ENCODE measurements at regions not wholly inside any gene's neighbourhood (a gene's known extent, or its start where the extent isn't known, plus 50 kb on each side); places are given as distances from the start of the nearest gene placed in this dataset.

GRCh38 chr3:144390786-144391185 lies 419.2 kb downstream of the DIPK2A start:
- DNase-seq = no peak

GRCh38 chr3:144391236-144391635 lies 419.6 kb downstream of the DIPK2A start:
- no peak for DNase-seq

- DNase-seq = no peak
These were observed 422.4 kb downstream of the DIPK2A start for GRCh38 chr3:144394032-144394431.

DNA sequence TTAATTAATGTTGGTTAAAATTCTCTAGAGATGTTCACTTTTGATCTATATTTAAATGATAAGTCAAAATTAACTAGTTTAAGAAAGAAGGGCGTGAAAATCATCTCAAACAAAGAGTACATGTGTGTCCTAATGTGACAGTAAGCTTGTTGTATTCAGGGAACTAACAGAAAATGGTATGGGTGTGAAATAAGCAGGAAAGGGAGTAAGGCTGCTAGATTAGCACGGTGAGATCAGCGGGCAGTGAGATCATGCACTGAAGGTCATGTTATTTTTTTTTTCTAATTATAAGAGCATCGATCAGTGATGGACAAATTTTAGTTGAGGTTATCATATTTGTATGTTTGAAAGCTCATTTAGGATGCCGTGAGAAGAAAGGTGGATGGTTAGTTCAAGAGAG lies 430.8 kb downstream of the DIPK2A start:
- no peak for DNase-seq

- no peak for DNase-seq
These were observed 431.4 kb downstream of the DIPK2A start for GRCh38 chr3:144403040-144403457.

DNA sequence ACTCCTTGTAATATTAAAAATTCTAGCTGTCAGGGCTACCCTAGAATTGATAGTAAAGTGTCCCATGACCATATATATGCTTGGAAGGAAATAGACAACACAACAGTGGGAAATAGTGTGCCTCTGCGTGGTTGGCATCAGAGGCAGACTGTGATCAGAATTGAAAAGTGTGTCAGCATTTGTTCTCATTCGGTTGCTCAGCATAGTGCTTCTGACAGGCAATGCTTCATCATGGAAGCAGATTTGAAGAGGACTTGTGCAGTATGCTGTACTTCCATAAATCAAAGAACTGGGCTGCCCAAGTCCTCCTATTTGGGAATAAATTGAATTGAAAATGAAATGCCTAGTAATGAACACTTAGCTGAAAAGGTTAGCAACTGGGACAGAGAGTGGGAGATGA lies 435.7 kb downstream of the DIPK2A start:
- no peak for DNase-seq

DNA sequence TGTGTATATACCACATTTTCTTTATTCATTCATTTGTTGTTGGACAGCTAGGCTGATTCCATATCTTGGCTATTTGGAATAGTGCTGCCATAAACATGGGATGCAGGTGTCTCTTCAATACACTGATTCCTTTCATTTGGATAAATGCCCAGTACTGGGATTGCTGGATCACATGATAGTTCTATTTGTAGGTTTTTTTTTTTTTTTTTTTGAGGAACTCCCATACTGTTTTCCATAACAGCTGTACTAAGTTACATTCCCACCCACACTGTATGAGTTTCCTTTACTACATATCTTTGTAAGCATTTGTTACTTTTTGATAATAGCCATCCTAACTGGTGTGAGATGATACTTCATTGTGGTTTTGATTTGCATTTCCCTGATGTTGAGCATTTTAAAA lies 437.7 kb downstream of the DIPK2A start:
- no peak for DNase-seq

- no peak for DNase-seq
These were observed 441.4 kb downstream of the DIPK2A start for GRCh38 chr3:144413068-144413467.

DNA sequence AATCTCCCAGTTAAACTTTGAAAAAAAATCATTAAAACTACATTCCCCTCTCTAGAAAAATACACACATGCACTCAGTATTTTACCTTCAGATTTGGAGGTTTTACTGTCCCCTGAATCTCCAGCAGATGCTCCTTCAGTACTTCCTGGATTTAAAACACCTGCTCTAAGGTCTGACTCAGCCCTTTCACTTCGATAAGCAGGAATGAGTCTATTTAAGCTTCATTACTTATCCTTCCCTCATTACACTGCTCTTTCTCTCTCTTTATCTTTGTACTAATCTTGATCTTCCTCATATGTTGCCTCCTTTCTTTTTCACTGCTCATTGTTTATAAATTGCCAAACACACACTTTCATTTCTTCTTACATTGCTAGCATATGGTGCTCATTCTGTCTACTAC lies 443.9 kb downstream of the DIPK2A start:
- DNase-seq = no peak

DNA sequence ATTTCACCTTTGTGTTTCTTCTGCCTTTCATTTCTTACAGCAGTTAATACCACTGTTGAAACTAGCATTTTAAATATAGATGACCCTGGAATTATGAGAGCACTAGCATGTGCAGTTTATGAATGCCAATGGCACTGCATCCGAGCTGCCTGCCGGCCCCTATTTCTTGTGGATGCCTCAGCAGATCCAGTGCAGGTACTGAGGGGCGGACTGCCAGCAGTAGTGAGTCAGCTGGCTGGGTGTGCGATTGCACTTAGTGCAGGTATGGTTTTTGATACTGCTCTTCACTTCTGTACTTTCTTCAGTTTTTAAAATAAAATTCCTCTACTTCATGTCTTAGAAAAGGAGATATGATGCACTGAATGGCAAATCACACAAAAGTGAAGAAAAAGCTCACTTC lies 453.0 kb downstream of the DIPK2A start:
- no peak for DNase-seq

DNA sequence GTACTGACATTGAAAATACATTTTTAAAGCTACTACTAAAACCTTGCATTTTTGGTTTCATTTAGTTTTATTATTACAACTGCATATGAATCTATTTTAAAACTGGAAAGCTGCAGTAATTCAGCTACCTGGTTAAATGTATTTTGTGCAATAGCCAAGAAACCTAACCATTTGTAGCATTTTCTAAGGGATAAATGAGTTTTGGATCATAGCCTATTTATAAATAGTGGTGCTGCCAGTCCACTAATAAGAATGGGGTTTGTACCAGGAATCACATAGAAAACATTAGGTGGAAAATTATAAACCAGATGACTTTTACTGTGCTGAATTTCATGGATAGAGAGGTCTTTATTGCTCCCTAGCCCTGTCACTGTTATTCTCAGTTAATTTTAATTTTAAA lies 454.7 kb downstream of the DIPK2A start:
- no peak for DNase-seq

- DNase-seq = no peak
These were observed 455.3 kb downstream of the DIPK2A start for GRCh38 chr3:144426967-144427366.

- no peak for DNase-seq
These were observed 458.1 kb downstream of the DIPK2A start for GRCh38 chr3:144429719-144430121.

DNA sequence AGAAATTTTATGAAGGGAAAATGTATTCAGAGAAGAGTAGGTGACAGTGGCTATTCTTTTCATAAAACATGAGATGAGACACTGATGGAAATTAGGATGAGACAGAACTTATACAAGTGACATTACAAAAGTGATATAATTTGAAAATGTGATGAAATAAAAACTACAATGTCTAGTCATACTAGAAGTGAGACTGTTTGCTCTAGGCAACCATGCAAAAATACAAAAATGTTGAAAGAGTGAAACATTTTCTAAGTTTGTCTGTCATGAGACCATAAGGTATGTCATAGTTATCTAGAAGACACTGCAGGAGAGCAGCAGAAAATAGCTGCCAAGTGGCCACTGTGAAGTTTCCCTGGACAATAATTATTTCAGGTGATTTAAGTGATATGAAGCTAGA lies 459.5 kb downstream of the DIPK2A start:
- no peak for DNase-seq

- no peak for DNase-seq
These were observed 461.4 kb downstream of the DIPK2A start for GRCh38 chr3:144433006-144433405.

DNA sequence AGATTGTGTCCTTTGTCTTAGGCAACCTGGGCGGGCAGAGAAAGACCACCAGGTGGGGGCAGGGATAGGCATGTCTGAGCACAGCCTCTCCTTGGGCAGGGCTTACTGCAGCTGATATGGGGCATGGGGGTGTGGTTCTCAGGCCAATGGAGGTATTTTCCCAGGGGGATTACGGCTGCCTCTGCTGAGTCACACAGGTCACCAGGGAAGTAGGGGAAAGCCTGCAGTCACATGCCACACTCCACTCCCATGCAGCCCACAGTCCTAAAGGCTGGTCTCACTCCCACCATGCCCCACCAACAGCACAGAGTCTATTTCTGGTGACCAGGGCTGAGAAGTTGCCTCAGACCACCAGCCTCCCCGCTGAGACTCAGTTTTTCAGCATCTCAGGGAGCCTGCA lies 466.4 kb downstream of the DIPK2A start:
- DNase-seq = no peak

DNA sequence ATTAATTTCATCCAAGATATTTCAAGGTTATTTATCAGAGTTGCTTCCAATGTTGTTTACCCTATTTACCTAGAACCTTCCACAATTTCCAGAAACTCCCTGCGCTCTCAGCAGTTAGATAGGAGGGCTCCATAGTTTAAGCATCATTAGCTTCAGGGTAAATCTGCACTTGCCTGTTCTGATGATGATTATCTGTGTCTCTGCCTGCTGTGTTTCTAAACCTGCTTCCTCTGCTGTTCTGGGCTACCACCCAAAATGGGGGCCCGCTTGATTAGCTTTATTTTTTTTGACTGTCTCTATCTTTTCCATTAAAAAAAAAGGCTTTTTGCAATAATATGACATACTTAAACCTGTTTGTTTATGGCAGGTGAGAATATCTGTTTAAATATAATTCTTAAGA lies 472.4 kb downstream of the DIPK2A start:
- DNase-seq = no peak

GRCh38 chr3:144444546-144444945 lies 472.9 kb downstream of the DIPK2A start:
- no peak for DNase-seq

- DNase-seq = no peak
These were observed 484.3 kb downstream of the DIPK2A start for GRCh38 chr3:144455841-144456440.

GRCh38 chr3:144457758-144458157 lies 486.1 kb downstream of the DIPK2A start:
- no peak for DNase-seq

DNA sequence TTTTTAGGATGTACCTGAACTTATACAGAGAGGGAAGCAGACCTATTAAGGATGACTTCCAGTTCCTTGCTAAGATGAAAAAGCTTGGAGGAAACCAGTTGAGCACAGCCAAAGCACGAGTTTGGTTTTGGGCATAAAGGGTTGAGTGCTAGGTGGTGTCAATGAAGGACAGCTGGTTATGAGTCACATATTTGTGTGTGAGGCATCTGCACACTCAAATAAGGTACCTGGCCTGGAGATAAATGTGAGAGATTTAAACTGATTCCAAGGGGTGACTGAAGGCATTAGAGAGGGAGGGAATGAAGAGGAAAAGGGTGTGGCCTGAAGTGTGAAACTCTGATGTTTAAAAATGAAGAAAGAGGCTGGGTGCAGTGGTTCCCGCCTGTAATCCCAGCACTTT lies 486.7 kb downstream of the DIPK2A start:
- no peak for DNase-seq

DNA sequence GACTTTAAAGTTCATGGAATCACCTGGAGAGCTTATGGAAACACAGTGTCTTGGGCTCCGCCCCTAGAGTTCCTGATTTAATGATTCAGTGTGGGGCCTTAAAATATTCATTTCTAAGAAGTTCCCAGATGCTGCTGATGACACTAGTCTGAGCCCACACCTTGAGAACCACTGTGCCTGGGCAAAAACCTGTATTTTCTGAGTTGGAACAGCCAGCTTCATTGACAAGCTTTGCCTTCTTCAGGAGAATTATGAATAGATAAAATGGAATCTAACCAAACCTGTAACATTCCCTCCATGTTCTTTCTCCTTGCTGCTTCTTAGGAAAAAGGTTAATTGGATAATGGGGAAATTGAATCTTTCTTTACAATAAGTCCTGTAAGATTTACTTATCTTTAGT lies 490.7 kb downstream of the DIPK2A start:
- no peak for DNase-seq

GRCh38 chr3:144463911-144464310 lies 492.3 kb downstream of the DIPK2A start:
- DNase-seq = no peak

GRCh38 chr3:144466114-144466513 lies 494.5 kb downstream of the DIPK2A start:
- DNase-seq = no peak

- no peak for DNase-seq
These were observed 494.9 kb downstream of the DIPK2A start for GRCh38 chr3:144466540-144466939.

GRCh38 chr3:144470666-144471065 lies 499.0 kb downstream of the DIPK2A start:
- DNase-seq = no peak

All from CD4-positive, alpha-beta T cell treated with Interleukin-21 for 1 hour (primary cell).